Esophagus squamous epithelium (tissue), 5 donors: ENCODE measurements at regions not wholly inside any gene's neighbourhood (a gene's known extent, or its start where the extent isn't known, plus 50 kb on each side); places are given as distances from the start of the nearest gene placed in this dataset.
A peak's percentile ranks its signal among the peaks of the same experiment; 100 is the strongest.

Source experiments
- DNase-seq: peaks from one replicate; lab custom pipeline; 2025; lab: John Stamatoyannopoulos, UW
- H3K27ac ChIP-seq, 4 donors: fragments of 200-600 bp; sonication (generic); one replicate each; pipeline ENCODE4 v1.5.1; 2016 to 2019; ENCODE audit warnings: mild to moderate bottlenecking in 1 of 4
- H3K27me3 ChIP-seq, 4 donors: fragments of 200-600 bp; sonication (generic); 1 replicate in 3 of 4; 2 replicates in 1 of 4; pipeline versions ENCODE4 v1.5.1 to v1.6.0; 2017 to 2021; ENCODE audit warnings: antibody characterized with exemption in 1 of 4
- H3K36me3 ChIP-seq, 3 donors: fragments of 200-600 bp; sonication (generic); one replicate each; pipeline ENCODE4 v1.5.1; 2016 to 2019
- H3K4me1 ChIP-seq, 3 donors: fragments of 200-600 bp; sonication (generic); one replicate each; pipeline ENCODE4 v1.5.1; 2017 to 2019
- H3K4me3 ChIP-seq, 4 donors: fragments of 200-600 bp; sonication (generic); 1 replicate in 3 of 4; 2 replicates in 1 of 4; pipeline ENCODE4 v1.5.1; 2016 to 2019; ENCODE audit warnings: mild to moderate bottlenecking in 2 of 4, moderate library complexity in 1 of 4
- H3K9me3 ChIP-seq, 3 donors: fragments of 200-600 bp; sonication (generic); one replicate each; pipeline ENCODE4 v1.5.1; 2016 to 2019
- CTCF ChIP-seq, 6 experiments: fragments of 450-650 bp in 4 of 6; fragments of 200-600 bp in 2 of 6; sonication (generic) in 2 of 6; IDR thresholded peaks; one replicate each; pipeline ENCODE4 v1.5.1; 2016 to 2019; ENCODE audit warnings: antibody characterized with exemption in 6 of 6, mild to moderate bottlenecking in 4 of 6, moderate library complexity in 4 of 6
- POLR2A ChIP-seq, 4 donors: fragments of 450-650 bp; IDR thresholded peaks; one replicate each; pipeline ENCODE4 v1.6.1; 2017; ENCODE audit warnings: antibody characterized with exemption in 4 of 4, mild to moderate bottlenecking in 4 of 4, moderate library complexity in 3 of 4
- WGBS, 2 donors: methylation state at CpG; one replicate each; pipeline ENCODE4 v1.1.5; 2018; 5-methylcytosine and 5-hydroxymethylcytosine counted together
- intact Hi-C: fragments of 100-400 bp; cut with DNase I; formaldehyde crosslinking; loops from one replicate; pipeline ENCODE4 v1.15.0; 2022
- donor health status: DM: yes; HTN: yes; CAD: no.

DNA sequence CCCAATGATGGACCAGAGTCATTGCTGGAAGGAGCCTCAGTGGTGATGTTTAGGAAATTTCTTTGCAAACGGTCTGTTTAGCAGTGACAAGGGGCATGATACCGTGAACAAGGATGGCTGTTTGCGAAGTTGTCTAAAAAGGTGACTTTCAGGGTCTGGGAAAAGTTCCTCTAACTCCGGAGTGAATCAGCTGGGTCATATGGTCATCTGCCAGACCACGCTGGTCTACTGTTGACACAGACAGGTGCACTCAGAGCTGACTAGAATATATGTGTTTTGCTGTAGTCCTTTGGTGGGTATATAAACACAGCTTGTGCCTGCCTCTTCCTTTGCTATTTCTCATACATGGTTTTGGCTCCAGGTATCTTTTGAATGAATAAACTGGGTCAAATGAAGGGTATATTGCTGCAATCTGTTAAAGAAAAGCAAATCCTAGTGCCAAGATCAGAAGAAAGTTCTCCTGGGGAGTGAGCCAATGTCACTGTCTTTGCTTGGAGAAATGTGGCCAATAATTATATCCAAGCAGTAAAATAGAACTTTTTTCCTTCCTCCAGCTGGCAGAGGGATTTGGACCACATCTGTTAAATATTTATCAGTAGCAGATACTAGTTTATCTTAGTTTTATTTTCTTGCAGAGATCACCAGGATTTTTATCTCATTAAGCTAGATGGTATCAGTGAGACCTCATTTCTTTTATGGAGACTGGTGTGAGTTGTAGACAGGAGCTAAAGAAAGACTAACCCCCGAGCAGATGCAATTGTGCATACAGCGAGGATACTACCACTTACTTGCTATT, 286.0 kb downstream of the TRIB2 start:
- DNase-seq, result no peak
- Histone ChIP-seq H3K9me3 (no peaks in the 10 kb centered on the region), H3K36me3 (no peaks in the 10 kb centered on the region), H3K27ac (no peak overlapping the region), H3K4me3 (no peak overlapping the region), H3K27me3 (no peaks in the 10 kb centered on the region), H3K4me1 (peaks cover 0 to 30% (median 0%) of the 10 kb centered on the region in 3 donors)
- TF ChIP-seq CTCF (IDR thresholded peaks at IDR 0.05) (no peak), POLR2A (IDR thresholded peaks at IDR 0.05) (no peak)
- intact Hi-C loops, result loop anchor here (5.0 kb wide), 1 partner anchor 1175 kb away; no protein-coding TSS in a partner anchor
- 71 to 85% methylated on average over 7 of the region's 7 CpGs for WGBS, 2 donors

GRCh38 chr2:13003500-13003899, 286.8 kb downstream of the TRIB2 start:
- TF ChIP-seq CTCF (IDR thresholded peaks at IDR 0.05) (no peak), POLR2A (IDR thresholded peaks at IDR 0.05) (no peak)
- Histone ChIP-seq H3K4me1 (peaks cover 0 to 30% (median 0%) of the 10 kb centered on the region in 3 donors), H3K36me3 (no peaks in the 10 kb centered on the region), H3K27me3 (no peaks in the 10 kb centered on the region), H3K9me3 (no peaks in the 10 kb centered on the region), H3K27ac (no peak overlapping the region), H3K4me3 (no peak overlapping the region)
- DNase-seq, result no peak
- 32 to 36% methylated on average over 2 of the region's 2 CpGs for WGBS, 2 donors
- intact Hi-C loops, result loop anchor here (5.0 kb wide), 1 partner anchor 1176 kb away; no protein-coding TSS in a partner anchor

DNA sequence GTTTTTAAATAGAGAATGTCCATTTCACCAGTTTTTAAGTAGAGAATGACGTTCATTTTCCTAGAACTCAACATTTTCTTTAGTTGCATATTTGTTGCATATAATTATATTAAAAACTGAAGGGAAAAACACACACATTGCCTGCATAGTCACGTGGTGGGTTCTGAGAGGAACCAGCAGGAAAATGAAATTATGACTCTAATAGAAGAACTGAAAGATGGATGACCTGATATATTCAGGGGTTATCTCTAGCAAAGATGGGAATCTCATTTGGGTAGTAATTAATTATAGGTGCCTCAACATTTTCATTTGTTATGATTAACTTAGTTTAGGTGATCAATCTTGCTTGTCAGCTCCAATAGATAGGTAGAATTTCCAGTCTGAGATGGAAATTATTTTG, 288.3 kb downstream of the TRIB2 start:
- intact Hi-C loops, result no loop called here
- Histone ChIP-seq H3K27ac (no peak overlapping the region), H3K9me3 (no peaks in the 10 kb centered on the region), H3K27me3 (peaks cover 0 to 1% (median 0%) of the 10 kb centered on the region in 4 donors), H3K4me1 (peaks cover 0 to 40% (median 0%) of the 10 kb centered on the region in 3 donors), H3K36me3 (no peaks in the 10 kb centered on the region), H3K4me3 (no peak overlapping the region)
- TF ChIP-seq POLR2A (IDR thresholded peaks at IDR 0.05), result no peak
- TF ChIP-seq CTCF (IDR thresholded peaks at IDR 0.05), result no peak
- WGBS, 2 donors, result 67 to 87% methylated on average over 2 of the region's 2 CpGs
- no peak for DNase-seq

DNA sequence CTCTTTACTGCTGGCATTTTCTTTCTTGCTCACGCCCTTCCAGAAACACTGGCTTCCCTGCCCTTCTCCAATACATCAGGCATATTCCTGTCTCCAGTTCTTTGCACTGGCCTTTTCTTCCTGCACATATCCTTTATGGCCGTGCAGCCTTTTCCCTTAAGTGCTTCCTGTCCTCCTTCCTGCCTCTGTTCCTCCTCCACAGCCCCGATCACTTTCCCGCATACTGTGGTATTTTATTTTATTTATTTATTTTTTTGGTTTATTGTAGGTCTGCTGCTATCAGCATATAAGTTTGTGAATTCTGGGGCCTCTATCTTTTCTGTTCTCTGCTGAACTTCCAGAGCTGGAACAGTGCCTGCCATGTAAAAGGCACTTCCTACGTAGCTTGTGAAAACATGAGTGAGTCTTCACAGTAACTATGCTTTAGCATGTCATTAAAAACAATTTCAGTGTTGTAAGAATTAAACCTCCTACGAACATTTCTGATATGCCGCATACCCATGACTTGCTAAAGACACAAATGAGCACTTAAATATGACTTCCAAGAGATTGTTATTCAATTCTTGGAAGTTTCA, 289.1 kb downstream of the TRIB2 start:
- intact Hi-C loops, result no loop called here
- no peak for DNase-seq
- TF ChIP-seq CTCF (IDR thresholded peaks at IDR 0.05) (no peak), POLR2A (IDR thresholded peaks at IDR 0.05) (no peak)
- H3K27ac ChIP-seq, result no peak overlapping the region
- H3K9me3 ChIP-seq, result no peaks in the 10 kb centered on the region
- 60 to 68% methylated on average over 7 of the region's 7 CpGs for WGBS, 2 donors
- H3K27me3 ChIP-seq, result peaks cover 0 to 4% (median 0%) of the 10 kb centered on the region in 4 donors
- H3K36me3 ChIP-seq, result no peaks in the 10 kb centered on the region
- peaks cover 0 to 35% (median 0%) of the 10 kb centered on the region in 3 donors for H3K4me1 ChIP-seq
- no peak overlapping the region for H3K4me3 ChIP-seq

DNA sequence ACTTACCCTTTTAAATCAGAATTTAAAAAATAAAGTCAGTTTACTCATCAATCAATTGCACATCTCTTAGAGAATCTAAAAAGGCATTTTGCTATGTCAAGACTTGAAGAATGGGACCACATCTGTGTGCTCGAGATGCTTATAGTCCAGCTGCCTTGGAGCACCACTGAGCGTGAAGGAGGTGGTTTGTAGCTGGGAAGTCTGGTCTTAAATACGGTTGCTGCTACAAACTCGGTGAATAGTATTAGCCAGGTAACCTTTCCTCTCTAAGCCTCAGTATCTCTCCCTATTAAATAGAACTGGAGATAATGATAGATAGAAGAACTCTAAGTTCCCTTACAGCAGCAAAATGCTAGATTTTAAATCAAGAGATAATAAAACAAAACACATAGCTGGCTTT, 289.7 kb downstream of the TRIB2 start:
- WGBS, 2 donors, result 50 to 67% methylated on average over 4 of the region's 4 CpGs
- Histone ChIP-seq H3K27ac (no peak overlapping the region), H3K36me3 (no peaks in the 10 kb centered on the region), H3K9me3 (no peaks in the 10 kb centered on the region), H3K4me1 (peaks cover 0 to 33% (median 0%) of the 10 kb centered on the region in 3 donors), H3K27me3 (peaks cover 0 to 4% (median 0%) of the 10 kb centered on the region in 4 donors), H3K4me3 (peak overlapping the region in 1 of 4 donors; percentile 34)
- DNase-seq, result no peak
- no peak for TF ChIP-seq CTCF (IDR thresholded peaks at IDR 0.05)
- no peak for TF ChIP-seq POLR2A (IDR thresholded peaks at IDR 0.05)
- intact Hi-C loops, result no loop called here
